Neutrophil (primary cell): ENCODE measurements at regions not wholly inside any gene's neighbourhood (a gene's known extent, or its start where the extent isn't known, plus 50 kb on each side); places are given as distances from the start of the nearest gene placed in this dataset.

ENCODE experiments used
- H3K27ac ChIP-seq: fragments of 200-600 bp; sonication (generic); 2 replicates; pipeline ENCODE4 v1.5.1; 2016; ENCODE audit warnings: mild to moderate bottlenecking, moderate library complexity
- H3K27me3 ChIP-seq: fragments of 200-600 bp; sonication (generic); 2 replicates; pipeline ENCODE4 v1.6.0; 2016; ENCODE audit warnings: mild to moderate bottlenecking
- H3K36me3 ChIP-seq: fragments of 200-600 bp; sonication (generic); 2 replicates; pipeline ENCODE4 v1.5.1; 2017
- H3K4me1 ChIP-seq, 2 experiments: fragments of 200-600 bp in 1 of 2; sonication (generic) in 1 of 2; 1 replicate in 1 of 2; 2 replicates in 1 of 2; pipeline versions ENCODE4 v1.5.1 to v1.6.1; 2013 to 2016; ENCODE audit warnings: low read depth in 1 of 2, low read length in 1 of 2, mild to moderate bottlenecking in 1 of 2, moderate library complexity in 1 of 2; ENCODE audit not compliant: control insufficient read depth in 1 of 2, insufficient read depth in 1 of 2
- H3K4me3 ChIP-seq, 2 experiments: fragments of 200-600 bp in 1 of 2; sonication (generic) in 1 of 2; 1 replicate in 1 of 2; 2 replicates in 1 of 2; pipeline ENCODE4 v1.5.1; 2013 to 2016; ENCODE audit warnings: low read depth in 1 of 2, low read length in 1 of 2, mild to moderate bottlenecking in 1 of 2, moderate library complexity in 1 of 2
- H3K9me3 ChIP-seq: fragments of 200-600 bp; sonication (generic); 2 replicates; pipeline ENCODE4 v1.5.1; 2016
- CTCF ChIP-seq: fragments of 200-600 bp; sonication (generic); IDR thresholded peaks from 2 replicates; pipeline ENCODE4 v1.5.1; 2016; ENCODE audit warnings: antibody characterized with exemption

DNA sequence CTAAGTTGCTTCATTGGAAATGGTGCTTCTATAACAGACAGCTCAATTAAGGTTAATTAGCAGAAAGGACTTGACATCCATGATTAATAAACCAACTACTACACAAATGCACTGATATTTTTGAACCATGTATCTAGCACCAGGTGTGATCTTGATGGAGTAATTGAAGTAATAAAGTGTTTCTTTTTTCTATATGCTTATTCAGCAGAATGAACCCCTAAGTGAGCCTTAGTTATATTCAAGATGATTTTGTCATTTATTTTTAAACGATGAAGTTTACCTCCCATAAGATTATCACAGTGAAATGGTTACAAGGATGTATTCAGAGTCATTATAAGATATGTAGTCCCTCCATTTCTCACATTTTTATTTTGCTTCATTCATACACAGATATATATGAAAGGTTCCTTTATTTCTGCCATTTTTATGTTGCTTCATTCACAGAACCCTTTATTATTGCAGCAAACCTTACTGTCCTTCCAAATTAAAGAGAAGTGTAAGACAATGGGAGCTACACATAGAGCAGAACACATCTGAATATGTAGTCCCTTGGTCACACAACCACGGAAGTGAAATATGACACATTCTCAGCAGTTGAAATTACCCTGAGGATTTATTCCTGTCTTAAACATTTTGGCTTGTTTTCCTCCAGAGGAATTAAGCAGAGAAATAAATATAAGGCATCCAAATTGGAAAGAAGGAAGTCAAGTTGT, 295.0 kb downstream of the RAP2B start:
- TF ChIP-seq CTCF: no peak
- Histone ChIP-seq H3K9me3 (no peaks in the 10 kb centered on the region), H3K36me3 (no peaks in the 10 kb centered on the region), H3K4me3 (no peak overlapping the region), H3K4me1 (no peaks in the 10 kb centered on the region), H3K27ac (no peak overlapping the region), H3K27me3 (no peaks in the 10 kb centered on the region)

DNA sequence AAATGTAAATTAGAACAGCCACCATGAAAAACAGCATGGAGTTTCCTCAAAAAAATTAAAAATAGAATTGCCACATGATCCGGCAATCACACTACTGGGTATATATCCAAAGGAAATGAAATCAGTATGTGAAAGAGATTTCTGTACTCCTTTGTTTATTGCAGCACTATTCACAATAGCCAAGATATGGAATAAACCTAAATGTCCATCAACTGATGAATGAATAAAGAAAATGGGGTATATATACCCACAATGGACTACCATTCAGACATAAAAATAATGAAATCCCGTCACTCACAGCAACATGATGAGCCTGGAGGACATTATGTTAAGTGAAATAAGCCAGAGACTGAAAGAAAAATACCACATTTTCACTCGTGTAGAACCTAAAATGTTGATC, 296.9 kb downstream of the RAP2B start:
- no peaks in the 10 kb centered on the region for H3K36me3 ChIP-seq
- H3K9me3 ChIP-seq: no peaks in the 10 kb centered on the region
- TF ChIP-seq CTCF: no peak
- H3K27me3 ChIP-seq: no peaks in the 10 kb centered on the region
- no peak overlapping the region for H3K4me3 ChIP-seq
- no peak overlapping the region for H3K27ac ChIP-seq
- no peaks in the 10 kb centered on the region for H3K4me1 ChIP-seq

DNA sequence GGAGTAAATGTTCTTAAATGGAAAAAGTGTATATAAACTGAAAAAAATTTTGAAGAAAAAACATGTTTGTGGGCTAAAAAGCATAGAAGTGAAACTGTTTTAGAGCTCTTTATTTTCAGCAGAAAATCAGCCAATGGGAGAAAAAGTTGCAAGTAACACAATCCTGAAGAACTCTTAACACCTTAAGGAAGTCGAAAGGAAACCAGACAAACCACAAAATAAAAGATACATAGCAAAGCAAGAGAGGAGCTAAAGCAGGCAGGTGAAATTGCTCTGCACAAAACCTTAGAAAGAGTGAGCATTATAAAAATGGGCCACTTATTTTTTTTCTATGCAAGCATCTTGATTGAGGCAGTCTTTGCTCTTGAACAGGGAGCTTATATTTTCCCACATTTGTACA, 300.5 kb downstream of the RAP2B start:
- Histone ChIP-seq H3K36me3 (no peaks in the 10 kb centered on the region), H3K4me3 (no peak overlapping the region), H3K27ac (no peak overlapping the region), H3K27me3 (no peaks in the 10 kb centered on the region), H3K4me1 (no peaks in the 10 kb centered on the region), H3K9me3 (no peaks in the 10 kb centered on the region)
- no peak for TF ChIP-seq CTCF

DNA sequence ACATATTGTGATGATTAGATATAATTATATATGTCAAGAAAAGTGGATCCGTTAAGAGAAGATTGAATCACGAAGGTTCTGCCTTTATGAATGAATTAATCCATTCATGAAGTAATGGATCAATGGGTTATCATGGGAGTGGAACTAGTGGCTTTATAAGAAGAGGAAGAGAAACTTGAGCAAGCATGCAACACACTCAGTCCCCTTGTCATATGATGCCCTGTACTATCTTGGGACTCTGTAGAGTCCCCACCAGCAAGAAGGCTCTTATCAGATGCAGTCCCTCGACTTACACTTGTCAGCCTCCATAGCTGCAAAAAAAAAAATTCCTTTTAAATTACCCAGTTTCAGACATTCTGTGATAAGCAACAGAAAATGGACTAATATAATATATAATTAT, 301.9 kb downstream of the RAP2B start:
- Histone ChIP-seq H3K27ac (no peak overlapping the region), H3K27me3 (no peaks in the 10 kb centered on the region), H3K4me3 (no peak overlapping the region), H3K9me3 (no peaks in the 10 kb centered on the region), H3K36me3 (no peaks in the 10 kb centered on the region), H3K4me1 (no peaks in the 10 kb centered on the region)
- TF ChIP-seq CTCF: no peak

- Histone ChIP-seq H3K36me3 (no peaks in the 10 kb centered on the region), H3K27me3 (no peaks in the 10 kb centered on the region), H3K4me3 (no peak overlapping the region), H3K4me1 (no peaks in the 10 kb centered on the region), H3K9me3 (no peaks in the 10 kb centered on the region), H3K27ac (no peak overlapping the region)
- no peak for TF ChIP-seq CTCF
Observed at GRCh38 chr3:153469162-153469561, 307.1 kb downstream of the RAP2B start.
